RWPE2 (cell line): ENCODE measurements at regions not wholly inside any gene's neighbourhood (a gene's known extent, or its start where the extent isn't known, plus 50 kb on each side); places are given as distances from the start of the nearest gene placed in this dataset.

ENCODE experiments used
- ATAC-seq: fragments of 200-7000 bp; cut with Tn5 transposase; 3 replicates; pipeline ENCODE4 v1.9.1; 2021; ENCODE audit warnings: low read depth
- DNase-seq: peaks from one replicate; pipeline ENCODE4 v3.0.0-alpha.2; 2020; ENCODE audit warnings: low spot score
- H3K27ac ChIP-seq: fragments of 450-650 bp; 2 replicates; pipeline ENCODE4 v1.5.1; 2017; ENCODE audit warnings: mild to moderate bottlenecking; ENCODE audit not compliant: poor library complexity, severe bottlenecking
- H3K27me3 ChIP-seq: fragments of 250-450 bp; sonication (Bioruptor Pico); 2 replicates; pipeline ENCODE4 v1.5.1; 2021; ENCODE audit warnings: mild to moderate bottlenecking, moderate library complexity; ENCODE audit not compliant: insufficient read depth, poor library complexity, severe bottlenecking
- H3K36me3 ChIP-seq: fragments of 250-450 bp; sonication (Bioruptor Pico); 2 replicates; pipeline ENCODE4 v1.5.1; 2020; ENCODE audit warnings: low read depth, mild to moderate bottlenecking, moderate library complexity
- H3K4me1 ChIP-seq: fragments of 250-450 bp; sonication (Bioruptor Pico); 2 replicates; pipeline ENCODE4 v1.5.1; 2021; ENCODE audit warnings: mild to moderate bottlenecking, moderate library complexity; ENCODE audit not compliant: insufficient read depth, poor library complexity, severe bottlenecking
- H3K4me3 ChIP-seq: fragments of 250-450 bp; sonication (Bioruptor Pico); 2 replicates; pipeline ENCODE4 v1.5.1; 2021; ENCODE audit warnings: mild to moderate bottlenecking, moderate library complexity; ENCODE audit not compliant: severe bottlenecking
- H3K9me3 ChIP-seq: fragments of 250-450 bp; sonication (Bioruptor Pico); 2 replicates; pipeline ENCODE4 v1.5.1; 2021; ENCODE audit warnings: mild to moderate bottlenecking, moderate library complexity; ENCODE audit not compliant: severe bottlenecking
- CTCF ChIP-seq: fragments of 450-650 bp; IDR thresholded peaks from one replicate; pipeline ENCODE4 v1.5.1; 2017; ENCODE audit warnings: mild to moderate bottlenecking, moderate library complexity; ENCODE audit not compliant: poor library complexity, severe bottlenecking

GRCh38 chr11:104803776-104804175 lies 94.5 kb downstream of the CASP12 start:
- TF ChIP-seq CTCF: no peak
- ATAC-seq (no peak), DNase-seq (no peak)
- Histone ChIP-seq H3K36me3 (no peaks in the 10 kb centered on the region), H3K27ac (no peak overlapping the region), H3K9me3 (no peaks in the 10 kb centered on the region), H3K4me3 (no peak overlapping the region), H3K4me1 (no peaks in the 10 kb centered on the region), H3K27me3 (no peaks in the 10 kb centered on the region)

DNA sequence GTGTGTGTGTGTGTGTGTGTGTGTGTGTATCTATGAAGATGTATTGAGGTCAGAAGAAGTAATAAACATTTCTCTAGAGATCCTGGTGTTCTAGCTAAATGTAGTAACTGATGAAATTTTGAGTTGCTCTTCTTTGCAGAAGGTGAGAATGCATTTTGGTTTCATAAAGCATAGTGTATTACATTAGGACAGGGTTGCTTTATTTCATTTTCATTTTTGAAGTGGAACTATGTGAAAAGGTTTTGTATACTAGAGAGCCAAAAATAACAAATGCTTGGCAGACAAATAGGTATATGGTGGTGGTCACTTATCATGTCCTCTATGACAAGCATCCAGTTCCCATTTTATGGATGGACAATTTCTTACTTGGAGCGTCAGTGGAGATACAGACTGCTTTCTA lies 99.0 kb downstream of the CASP12 start:
- H3K4me3 ChIP-seq: no peak overlapping the region
- ATAC-seq: no peak
- H3K9me3 ChIP-seq: no peaks in the 10 kb centered on the region
- H3K4me1 ChIP-seq: no peaks in the 10 kb centered on the region
- no peaks in the 10 kb centered on the region for H3K36me3 ChIP-seq
- TF ChIP-seq CTCF: no peak
- no peak for DNase-seq
- H3K27ac ChIP-seq: no peak overlapping the region
- H3K27me3 ChIP-seq: no peaks in the 10 kb centered on the region

DNA sequence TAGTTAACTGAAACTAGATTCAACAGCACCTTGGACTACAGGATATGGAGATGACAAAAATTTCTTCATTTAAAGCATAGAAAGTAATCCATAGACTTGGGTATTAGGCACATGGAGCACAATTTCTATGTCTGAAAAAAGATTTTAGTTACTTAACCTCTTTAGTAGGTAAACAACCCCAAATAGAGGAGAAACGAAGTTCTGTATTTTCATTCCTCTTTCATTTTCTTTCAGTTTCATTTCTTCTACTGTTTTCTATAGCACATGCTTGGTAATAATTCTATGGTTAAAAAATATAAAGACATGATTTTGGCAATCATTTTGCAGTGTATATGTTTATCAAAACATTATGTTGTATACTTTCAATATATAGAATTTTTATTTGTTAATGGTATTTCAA lies 99.5 kb downstream of the CASP12 start:
- TF ChIP-seq CTCF: no peak
- DNase-seq (no peak), ATAC-seq (no peak)
- Histone ChIP-seq H3K27ac (no peak overlapping the region), H3K27me3 (no peaks in the 10 kb centered on the region), H3K4me3 (no peak overlapping the region), H3K9me3 (no peaks in the 10 kb centered on the region), H3K4me1 (no peaks in the 10 kb centered on the region), H3K36me3 (no peaks in the 10 kb centered on the region)

GRCh38 chr11:104796301-104796700 lies 102.0 kb downstream of the CASP12 start:
- no peaks in the 10 kb centered on the region for H3K36me3 ChIP-seq
- DNase-seq: no peak
- H3K4me3 ChIP-seq: no peak overlapping the region
- no peaks in the 10 kb centered on the region for H3K4me1 ChIP-seq
- no peak overlapping the region for H3K27ac ChIP-seq
- ATAC-seq: no peak
- TF ChIP-seq CTCF: no peak
- no peaks in the 10 kb centered on the region for H3K9me3 ChIP-seq
- H3K27me3 ChIP-seq: no peaks in the 10 kb centered on the region

DNA sequence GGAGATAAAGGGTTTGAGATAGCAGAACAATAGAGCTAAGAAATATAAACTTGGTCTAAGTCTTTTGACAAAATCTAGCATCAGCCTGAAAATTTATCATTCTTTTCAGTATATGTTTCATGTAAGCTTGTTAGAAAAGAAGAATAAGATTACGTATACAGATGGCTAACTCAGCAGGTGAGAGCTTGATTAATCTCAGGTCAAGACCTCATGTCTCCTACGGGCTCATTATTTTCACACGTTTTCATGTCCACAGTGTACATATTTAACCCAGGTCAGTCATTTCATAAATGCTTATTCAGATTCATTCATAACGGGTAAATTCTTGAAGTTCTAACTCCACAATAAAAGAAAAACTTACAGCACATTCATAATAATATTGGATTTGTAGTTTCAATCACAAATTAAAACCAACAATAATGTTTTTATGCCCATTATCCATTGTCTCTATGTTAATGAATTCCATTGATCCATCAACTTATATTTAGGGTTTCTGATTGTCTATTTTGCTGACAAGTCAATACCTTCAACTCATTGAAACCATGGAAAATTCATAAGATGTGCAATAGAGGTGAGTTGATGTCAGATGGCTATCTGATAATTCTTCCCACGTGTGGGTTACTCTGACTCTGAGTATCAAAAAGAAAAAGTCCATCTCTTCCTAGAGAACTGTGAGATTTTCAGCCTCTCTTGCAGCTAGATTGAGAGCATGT lies 102.6 kb downstream of the CASP12 start:
- no peak for TF ChIP-seq CTCF

More for the DNA sequence above, 102.6 kb downstream of the CASP12 start:
- DNase-seq (no peak), ATAC-seq (no peak)
- H3K27me3 ChIP-seq: no peaks in the 10 kb centered on the region
- no peak overlapping the region for H3K4me3 ChIP-seq
- H3K4me1 ChIP-seq: no peaks in the 10 kb centered on the region
- H3K27ac ChIP-seq: no peak overlapping the region
- no peaks in the 10 kb centered on the region for H3K9me3 ChIP-seq
- no peaks in the 10 kb centered on the region for H3K36me3 ChIP-seq
